ENCODE measurements at regions not wholly inside any gene's neighbourhood (a gene's known extent, or its start where the extent isn't known, plus 50 kb on each side); places are given as distances from the start of the nearest gene placed in this dataset.

DNA sequence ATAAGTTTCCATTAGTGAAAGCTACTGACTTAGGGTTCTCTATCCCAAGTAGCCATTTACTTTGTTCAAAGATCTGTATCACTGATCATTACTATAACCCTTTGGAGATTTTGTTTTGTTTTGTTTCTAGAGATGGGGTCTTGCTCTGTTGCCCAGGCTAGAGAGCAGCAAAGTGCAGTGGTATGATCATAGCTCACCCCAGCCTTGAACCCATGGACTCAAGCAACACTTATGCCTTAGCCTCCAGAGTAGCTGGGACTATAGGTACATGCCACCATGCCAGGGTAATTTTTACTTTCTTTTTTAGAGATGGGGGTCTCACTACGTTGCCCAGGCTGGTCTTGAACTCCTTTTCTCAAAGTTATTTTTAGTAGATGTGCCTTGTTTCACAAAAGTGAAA lies 154.7 kb downstream of the KCNJ2 start:
- TF ChIP-seq, protein P1, sequence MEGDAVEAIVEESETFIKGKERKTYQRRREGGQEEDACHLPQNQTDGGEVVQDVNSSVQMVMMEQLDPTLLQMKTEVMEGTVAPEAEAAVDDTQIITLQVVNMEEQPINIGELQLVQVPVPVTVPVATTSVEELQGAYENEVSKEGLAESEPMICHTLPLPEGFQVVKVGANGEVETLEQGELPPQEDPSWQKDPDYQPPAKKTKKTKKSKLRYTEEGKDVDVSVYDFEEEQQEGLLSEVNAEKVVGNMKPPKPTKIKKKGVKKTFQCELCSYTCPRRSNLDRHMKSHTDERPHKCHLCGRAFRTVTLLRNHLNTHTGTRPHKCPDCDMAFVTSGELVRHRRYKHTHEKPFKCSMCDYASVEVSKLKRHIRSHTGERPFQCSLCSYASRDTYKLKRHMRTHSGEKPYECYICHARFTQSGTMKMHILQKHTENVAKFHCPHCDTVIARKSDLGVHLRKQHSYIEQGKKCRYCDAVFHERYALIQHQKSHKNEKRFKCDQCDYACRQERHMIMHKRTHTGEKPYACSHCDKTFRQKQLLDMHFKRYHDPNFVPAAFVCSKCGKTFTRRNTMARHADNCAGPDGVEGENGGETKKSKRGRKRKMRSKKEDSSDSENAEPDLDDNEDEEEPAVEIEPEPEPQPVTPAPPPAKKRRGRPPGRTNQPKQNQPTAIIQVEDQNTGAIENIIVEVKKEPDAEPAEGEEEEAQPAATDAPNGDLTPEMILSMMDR (conservative IDR thresholded peaks at IDR 0.05; ENCODE audit: low read depth, low read length): no peak
- TF ChIP-seq MXI1 (IDR thresholded peaks at IDR 0.05; ENCODE audit: borderline replicate concordance, low read depth, low read length) (no peak), ELK1 (IDR thresholded peaks at IDR 0.05; ENCODE audit: borderline replicate concordance, low read depth, low read length) (no peak), BHLHE40 (IDR thresholded peaks at IDR 0.05; ENCODE audit: low read depth, low read length) (no peak), POLR2A (IDR thresholded peaks at IDR 0.05; ENCODE audit: low read depth, low read length) (no peak), USF2 (IDR thresholded peaks at IDR 0.05; ENCODE audit: low read depth, low read length) (no peak), RAD21 (IDR thresholded peaks at IDR 0.05; ENCODE audit: low read length) (no peak), MAFK (IDR thresholded peaks at IDR 0.05; ENCODE audit: low read depth, low read length) (no peak)

All from IMR-90 (cell line).